Upper lobe of left lung (tissue), 4 donors: ENCODE measurements at regions not wholly inside any gene's neighbourhood (a gene's known extent, or its start where the extent isn't known, plus 50 kb on each side); places are given as distances from the start of the nearest gene placed in this dataset.

Experiments
- CTCF ChIP-seq, 6 experiments: fragments of 450-650 bp in 4 of 6; fragments of 200-600 bp in 2 of 6; sonication (generic) in 2 of 6; IDR thresholded peaks; one replicate each; pipeline ENCODE4 v1.5.1; 2016 to 2019; ENCODE audit warnings: antibody characterized with exemption in 6 of 6
- EP300 ChIP-seq, 4 donors: sonication (generic); formaldehyde crosslinking; IDR thresholded peaks; one replicate each; pipeline ENCODE4 v1.5.1; 2017; ENCODE audit warnings: antibody characterized with exemption in 4 of 4, control low read depth in 2 of 4
- POLR2A ChIP-seq, 4 donors: fragments of 450-650 bp; IDR thresholded peaks; one replicate each; pipeline ENCODE4 v1.5.1; 2016 to 2017; ENCODE audit warnings: antibody characterized with exemption in 4 of 4, mild to moderate bottlenecking in 2 of 4

- TF ChIP-seq CTCF (IDR thresholded peaks at IDR 0.05): no peak
- TF ChIP-seq EP300 (IDR thresholded peaks at IDR 0.05): no peak
- TF ChIP-seq POLR2A (IDR thresholded peaks at IDR 0.05): no peak
Observed at GRCh38 chr6:164308339-164308738, 893.8 kb downstream of the QKI start.
